Activated CD4-positive, alpha-beta T cell treated with anti-CD3 and anti-CD28 coated beads, Interleukin-2, amount 50 U/mL, for 16 hours (primary cell): ENCODE measurements at regions not wholly inside any gene's neighbourhood (a gene's known extent, or its start where the extent isn't known, plus 50 kb on each side); places are given as distances from the start of the nearest gene placed in this dataset.
A peak's percentile ranks its signal among the peaks of the same experiment; 100 is the strongest.

ENCODE experiments used
- DNase-seq: peaks from one replicate; pipeline ENCODE4 v3.0.0-alpha.2; 2020

- DNase-seq, result peak; percentile 26
Measured at GRCh38 chr5:153147891-153148623, 342.4 kb upstream of the GRIA1 start.

- no peak for DNase-seq
Measured at GRCh38 chr5:153148624-153148976, 341.9 kb upstream of the GRIA1 start.

DNA sequence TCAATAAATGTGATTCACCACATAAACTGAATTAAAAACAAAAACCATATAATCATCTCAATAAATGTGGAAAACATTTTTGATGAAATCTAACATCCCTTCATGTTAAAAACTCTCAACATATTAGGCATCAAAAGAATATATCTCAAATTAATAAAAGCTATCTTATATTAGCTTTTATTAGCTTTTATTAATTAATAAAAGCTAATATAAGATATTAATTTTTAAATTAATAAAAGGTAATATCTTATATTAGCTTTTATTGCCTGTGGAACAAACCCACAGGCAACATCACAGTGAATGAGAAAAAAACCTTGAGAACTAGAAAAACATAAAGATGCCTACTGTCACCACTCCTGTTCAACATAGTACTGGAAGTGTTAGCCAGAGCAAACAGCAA, 338.9 kb upstream of the GRIA1 start:
- no peak for DNase-seq

- DNase-seq, result no peak
Measured at GRCh38 chr5:153153086-153153485, 337.4 kb upstream of the GRIA1 start.

GRCh38 chr5:153157156-153157555, 333.3 kb upstream of the GRIA1 start:
- no peak for DNase-seq

DNA sequence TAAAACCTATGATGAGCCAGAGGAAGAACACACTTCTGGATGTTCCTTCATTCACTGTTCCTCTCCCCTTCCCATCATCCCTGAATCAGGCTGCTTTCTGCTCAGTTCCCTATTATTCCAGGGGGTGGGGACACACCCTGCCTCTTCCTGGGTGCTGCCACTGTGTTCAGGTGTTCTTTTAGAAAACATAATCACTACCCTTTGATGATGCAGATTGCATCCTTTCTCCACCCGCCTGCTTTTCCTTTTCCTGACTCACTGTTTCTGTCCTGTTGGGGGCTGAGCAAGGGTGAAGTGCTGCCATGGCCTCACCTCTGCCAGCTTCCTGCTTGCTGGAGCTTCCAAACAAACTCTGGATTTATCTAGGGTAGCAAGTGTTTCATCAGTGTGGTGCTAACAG, 331.9 kb upstream of the GRIA1 start:
- no peak for DNase-seq

DNA sequence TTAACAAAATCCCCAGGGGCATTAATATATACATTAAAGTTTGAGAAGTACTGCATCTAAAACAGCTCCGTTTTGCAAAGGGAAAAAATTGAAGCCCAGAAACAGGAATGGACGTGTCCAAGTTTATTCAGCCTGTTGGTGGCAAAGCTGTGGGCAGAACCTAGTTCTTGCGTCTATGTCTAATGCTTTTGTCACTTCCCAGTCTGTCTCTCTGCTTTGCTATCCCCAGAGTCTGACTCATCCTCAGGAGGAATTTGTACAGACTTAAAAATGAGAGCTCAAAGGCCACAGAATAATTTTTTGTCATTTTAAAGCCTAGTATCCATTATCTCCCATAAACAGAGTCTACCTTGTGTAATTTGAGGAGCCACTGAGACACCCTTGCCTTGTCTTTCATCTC, 330.9 kb upstream of the GRIA1 start:
- no peak for DNase-seq

- no peak for DNase-seq
Measured at GRCh38 chr5:153168241-153168640, 322.2 kb upstream of the GRIA1 start.

DNA sequence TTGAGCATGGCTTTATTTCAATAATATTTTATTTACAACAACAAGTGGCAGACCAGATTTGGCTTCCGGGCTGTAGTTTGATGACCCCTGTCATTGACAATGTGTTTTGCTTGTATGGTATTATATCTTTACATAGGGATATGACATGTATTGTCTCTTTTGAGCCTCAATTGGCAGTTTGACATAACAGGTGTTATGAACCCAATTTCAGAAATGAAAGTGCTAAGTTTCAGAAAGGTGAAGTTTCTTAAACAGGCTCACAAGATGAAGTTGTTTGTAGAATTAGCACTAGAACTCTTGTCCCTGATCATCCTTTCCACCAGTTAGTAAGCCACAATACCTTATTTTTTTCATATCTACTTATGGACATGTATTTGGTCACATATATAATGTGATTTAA, 303.0 kb upstream of the GRIA1 start:
- no peak for DNase-seq

DNA sequence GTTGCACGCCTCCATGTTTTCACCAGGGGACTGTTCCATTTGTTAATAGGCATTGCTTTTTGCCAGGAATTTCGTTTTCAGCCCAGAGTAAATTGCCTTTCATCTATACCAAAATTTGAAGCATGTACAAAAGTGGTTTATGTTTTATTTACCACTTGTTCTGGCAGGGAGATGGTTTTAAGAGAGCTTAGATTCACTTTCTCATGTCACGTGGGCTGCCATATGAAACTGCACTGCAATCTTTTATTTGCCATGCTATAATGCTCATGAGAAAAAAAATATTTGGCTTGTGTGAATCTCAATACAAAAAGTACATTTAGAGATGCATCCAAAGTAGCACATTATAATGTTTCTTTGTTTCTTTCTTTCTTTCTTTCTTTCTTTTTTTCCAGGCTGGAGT, 284.1 kb upstream of the GRIA1 start:
- no peak for DNase-seq

- no peak for DNase-seq
Measured at GRCh38 chr5:153209016-153209415, 281.5 kb upstream of the GRIA1 start.

DNA sequence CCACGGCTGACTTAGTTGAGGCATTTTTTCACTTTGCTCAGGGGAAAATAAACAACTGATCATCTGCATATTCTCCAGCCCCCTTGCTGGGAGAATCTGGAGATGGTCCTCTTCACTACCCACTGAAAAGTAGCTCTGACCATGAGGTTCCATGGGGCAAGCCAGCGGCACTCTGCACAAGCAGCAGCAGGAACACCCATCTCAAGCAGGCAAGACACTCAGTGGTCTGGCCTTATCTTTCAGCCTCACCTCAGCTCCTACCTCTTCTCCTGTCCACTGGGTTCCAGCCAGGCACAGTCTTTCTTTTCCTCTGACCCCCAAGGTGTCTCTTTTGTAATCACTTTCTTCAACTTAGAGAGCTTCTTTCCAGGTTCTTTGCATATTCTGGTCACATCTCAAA, 280.8 kb upstream of the GRIA1 start:
- no peak for DNase-seq

- no peak for DNase-seq
Measured at GRCh38 chr5:153211076-153211475, 279.4 kb upstream of the GRIA1 start.

- no peak for DNase-seq
Measured at GRCh38 chr5:153212471-153212870, 278.0 kb upstream of the GRIA1 start.

DNA sequence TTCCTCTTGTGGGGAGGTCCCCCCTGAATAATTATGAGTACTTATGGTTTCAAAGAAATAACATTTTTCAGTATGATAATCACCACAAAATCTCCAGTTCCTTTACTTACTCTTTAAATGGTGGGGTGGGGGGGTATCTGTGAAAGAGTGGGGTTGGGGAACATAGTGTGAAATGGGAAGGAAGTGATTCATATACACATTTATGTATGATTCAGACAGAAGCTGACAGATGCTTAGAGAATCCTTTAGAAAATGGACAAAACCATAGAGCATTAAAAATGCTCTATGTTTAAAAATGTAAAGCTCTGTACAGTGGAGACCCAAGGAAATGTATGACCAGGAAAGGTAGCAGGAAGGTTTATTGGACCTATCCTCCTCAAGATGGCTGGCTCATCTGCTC, 267.5 kb upstream of the GRIA1 start:
- DNase-seq, result no peak

DNA sequence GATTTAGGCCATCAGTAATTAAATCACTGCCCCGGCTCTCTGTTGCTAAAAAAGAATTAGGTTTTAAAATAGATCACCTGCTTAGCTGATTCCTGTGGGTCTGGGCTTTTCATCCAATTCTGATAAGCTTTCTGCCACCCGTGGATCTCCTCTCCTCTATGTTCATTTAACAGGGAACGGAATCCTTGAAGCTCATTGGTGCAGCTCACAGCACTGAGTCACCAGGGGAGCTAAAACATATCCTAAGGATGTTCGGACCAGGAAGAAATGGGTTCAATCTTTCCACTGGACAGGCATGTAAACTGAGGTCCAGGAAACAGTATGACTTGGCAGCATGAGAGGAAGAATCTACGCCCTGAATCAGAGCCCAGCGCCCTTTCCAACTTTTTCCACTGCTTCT, 267.1 kb upstream of the GRIA1 start:
- no peak for DNase-seq

- no peak for DNase-seq
Measured at GRCh38 chr5:153224651-153225050, 265.8 kb upstream of the GRIA1 start.

DNA sequence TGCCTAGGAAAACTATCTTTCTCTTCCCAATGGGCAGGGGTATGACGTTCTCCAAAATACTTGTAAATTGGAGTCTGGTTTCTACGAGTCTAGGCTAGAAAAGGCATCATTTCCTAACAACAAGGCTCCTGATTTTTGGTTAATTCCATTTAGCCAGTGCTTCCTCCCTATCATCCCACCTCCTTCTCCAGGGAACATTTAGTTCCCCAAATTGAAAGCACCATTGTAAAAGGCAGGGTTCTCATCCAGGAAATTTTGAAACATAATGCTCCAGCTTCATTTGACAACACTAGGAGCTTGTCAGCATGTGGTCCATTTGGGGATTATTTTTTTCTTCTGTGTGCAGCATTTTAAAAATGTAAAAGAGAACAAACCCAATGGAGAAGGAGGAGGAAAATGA, 256.5 kb upstream of the GRIA1 start:
- DNase-seq, result no peak

DNA sequence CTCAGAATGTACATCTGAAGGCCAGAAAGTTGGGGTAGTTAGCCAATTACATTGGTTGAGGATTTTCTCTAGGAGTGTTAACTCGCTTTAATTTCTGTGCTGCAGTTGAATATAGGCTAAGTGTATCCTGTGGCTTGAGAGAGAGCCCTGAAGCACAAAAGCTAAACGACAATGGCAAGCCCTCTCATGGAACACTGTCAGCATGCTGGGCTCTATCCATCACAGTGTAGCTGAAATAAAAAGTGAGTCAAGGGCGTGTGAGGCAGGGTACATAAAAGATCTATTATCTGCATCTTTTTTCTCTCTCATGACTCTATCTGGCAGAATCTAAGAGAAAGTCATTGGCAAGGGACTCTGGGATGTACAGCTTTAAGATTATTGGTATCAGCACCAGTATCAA, 254.2 kb upstream of the GRIA1 start:
- DNase-seq, result no peak

DNA sequence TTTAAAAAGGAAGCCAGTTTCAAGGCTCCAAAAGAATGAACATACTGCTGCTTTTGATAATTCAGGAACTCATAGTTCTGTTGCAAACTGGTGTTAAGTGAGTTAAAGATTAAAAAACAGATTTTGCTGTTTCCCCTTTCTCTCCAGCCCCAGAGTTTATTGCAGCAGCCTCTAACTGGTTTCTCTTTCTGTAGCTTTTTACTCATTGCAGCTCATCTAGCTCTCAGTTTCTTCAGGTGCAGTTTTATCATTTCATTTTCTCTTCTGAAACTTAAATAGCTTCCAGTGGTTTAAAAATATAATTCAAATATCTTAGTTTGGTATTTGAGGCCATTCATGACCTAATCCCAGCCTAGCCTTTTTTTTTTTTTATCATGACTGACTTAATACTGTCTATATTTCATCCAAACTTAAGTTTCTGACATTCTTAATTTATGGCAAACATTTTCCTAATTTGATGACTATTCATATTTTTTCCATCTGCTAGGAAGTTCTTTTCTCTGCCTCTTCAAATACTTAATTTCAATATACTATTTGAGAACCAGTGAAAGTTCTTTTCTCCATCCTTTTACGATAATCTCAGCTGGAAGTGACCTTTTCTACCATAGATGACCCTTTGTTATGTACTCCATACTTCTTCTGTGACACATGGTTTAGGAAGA, 252.7 kb upstream of the GRIA1 start:
- DNase-seq, result no peak

DNA sequence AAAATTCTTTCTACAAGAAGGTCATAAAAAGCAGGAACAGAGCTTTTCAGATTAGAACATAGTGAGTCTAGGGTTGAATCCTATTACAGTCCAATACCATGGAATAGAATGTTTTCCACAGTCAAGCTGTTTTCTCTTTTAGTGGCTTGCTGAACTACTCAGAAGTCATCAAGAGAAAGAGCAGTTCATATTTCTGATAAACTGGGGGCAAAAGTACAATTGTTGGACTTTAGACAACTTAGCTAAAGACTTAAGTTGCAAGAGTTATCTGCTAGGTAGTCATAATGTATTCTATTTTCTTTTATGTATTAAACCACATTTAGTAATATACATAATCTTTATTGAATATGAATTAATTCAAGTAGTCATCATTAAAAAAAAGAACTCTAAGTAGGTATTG, 233.1 kb upstream of the GRIA1 start:
- no peak for DNase-seq

DNA sequence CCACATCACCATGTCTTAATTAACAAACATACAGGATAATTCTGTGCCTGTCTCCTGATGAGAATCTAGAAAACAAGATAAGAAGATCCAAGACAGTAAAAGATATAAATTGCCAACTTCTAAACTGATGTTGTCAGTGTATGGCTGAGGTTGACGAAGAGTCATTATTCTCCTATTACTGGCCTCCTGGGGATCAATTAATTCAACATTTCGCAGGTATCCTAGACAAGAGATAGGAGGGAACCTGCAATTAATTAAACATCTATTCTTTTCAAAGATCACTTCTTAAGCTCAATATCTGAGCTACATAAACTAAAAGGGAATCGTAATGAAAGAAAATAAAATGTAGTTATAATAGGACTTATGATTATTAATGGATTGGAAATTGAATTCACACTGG, 232.0 kb upstream of the GRIA1 start:
- DNase-seq, result no peak

DNA sequence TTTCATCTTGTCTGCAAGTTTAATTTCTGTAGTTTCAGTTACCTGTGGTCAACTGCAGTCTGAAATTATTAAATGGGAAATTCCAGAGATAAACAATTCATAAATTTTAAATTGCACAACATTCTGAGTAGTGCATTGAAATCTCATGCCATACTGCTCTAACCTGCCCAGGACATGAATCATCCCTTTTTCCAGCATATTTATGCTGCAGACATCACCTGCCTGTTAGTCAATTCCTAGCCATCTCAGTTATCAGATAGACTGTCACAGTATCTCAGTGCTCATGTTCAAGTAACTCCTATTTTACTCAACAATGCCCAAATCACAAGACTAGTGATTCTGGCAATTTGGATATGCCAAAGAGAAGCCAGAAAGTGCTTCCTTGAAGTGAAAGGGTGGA, 223.0 kb upstream of the GRIA1 start:
- no peak for DNase-seq

DNA sequence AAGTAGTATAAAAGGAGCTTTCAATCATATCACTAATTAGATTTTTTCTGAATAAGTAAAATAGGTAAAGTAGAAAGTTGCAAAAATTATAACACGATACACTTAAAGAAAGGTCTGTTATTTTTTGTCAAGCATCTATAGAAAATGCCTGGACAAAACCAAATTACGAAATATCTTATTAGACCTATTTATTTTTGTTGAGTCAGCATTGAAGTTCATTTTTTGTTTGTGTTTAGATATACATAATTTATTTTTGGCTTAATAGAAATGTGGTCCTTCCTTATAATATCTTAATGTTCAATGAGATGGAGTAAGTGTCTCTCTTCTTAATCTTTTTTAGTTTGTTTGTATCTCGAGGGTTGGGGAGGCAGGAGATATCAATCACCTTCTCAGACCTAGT, 214.8 kb upstream of the GRIA1 start:
- no peak for DNase-seq

- DNase-seq, result no peak
Measured at GRCh38 chr5:153276151-153276550, 214.3 kb upstream of the GRIA1 start.
